ENCODE measurements at regions not wholly inside any gene's neighbourhood (a gene's known extent, or its start where the extent isn't known, plus 50 kb on each side); places are given as distances from the start of the nearest gene placed in this dataset.

GRCh38 chr18:75563150-75563549, 135.6 kb upstream of the SMIM21 start:
- DNase-seq, result no peak

GRCh38 chr18:75562216-75562615, 134.7 kb upstream of the SMIM21 start:
- DNase-seq, result no peak

- no peak for DNase-seq
Observed at GRCh38 chr18:75558790-75559189, 131.3 kb upstream of the SMIM21 start.

- DNase-seq, result no peak
Observed at GRCh38 chr18:75556841-75557240, 129.3 kb upstream of the SMIM21 start.

- DNase-seq, result no peak
Observed at GRCh38 chr18:75554644-75555185, 127.2 kb upstream of the SMIM21 start.

GRCh38 chr18:75554176-75554575, 126.7 kb upstream of the SMIM21 start:
- no peak for DNase-seq

GRCh38 chr18:75553021-75553420, 125.5 kb upstream of the SMIM21 start:
- DNase-seq, result no peak

GRCh38 chr18:75551071-75551470, 123.6 kb upstream of the SMIM21 start:
- no peak for DNase-seq

- DNase-seq, result no peak
Observed at GRCh38 chr18:75548353-75548905, 120.9 kb upstream of the SMIM21 start.

- DNase-seq, result no peak
Observed at GRCh38 chr18:75546964-75547363, 119.5 kb upstream of the SMIM21 start.

- DNase-seq, result no peak
Observed at GRCh38 chr18:75545189-75545588, 117.7 kb upstream of the SMIM21 start.

GRCh38 chr18:75544496-75544895, 117.0 kb upstream of the SMIM21 start:
- DNase-seq, result no peak

GRCh38 chr18:75544051-75544481, 116.6 kb upstream of the SMIM21 start:
- DNase-seq, result no peak

GRCh38 chr18:75538727-75539126, 111.2 kb upstream of the SMIM21 start:
- DNase-seq, result no peak

- DNase-seq, result no peak
Observed at GRCh38 chr18:75533950-75534349, 106.4 kb upstream of the SMIM21 start.

- DNase-seq, result no peak
Observed at GRCh38 chr18:75533209-75533608, 105.7 kb upstream of the SMIM21 start.

GRCh38 chr18:75531851-75532459, 104.5 kb upstream of the SMIM21 start:
- no peak for DNase-seq

- DNase-seq, result no peak
Observed at GRCh38 chr18:75531212-75531850, 103.8 kb upstream of the SMIM21 start.

GRCh38 chr18:75530566-75531211, 103.2 kb upstream of the SMIM21 start:
- no peak for DNase-seq

GRCh38 chr18:75530118-75530517, 102.6 kb upstream of the SMIM21 start:
- DNase-seq, result no peak

- no peak for DNase-seq
Observed at GRCh38 chr18:75529394-75529793, 101.9 kb upstream of the SMIM21 start.

GRCh38 chr18:75527848-75528685, 100.6 kb upstream of the SMIM21 start:
- DNase-seq, result no peak

GRCh38 chr18:75526038-75526437, 98.5 kb upstream of the SMIM21 start:
- no peak for DNase-seq

Data from CD4-positive, alpha-beta T cell treated with Interleukin-4 for 4 hours (primary cell).